IPS DF 4.7 (cell line): ENCODE measurements at regions not wholly inside any gene's neighbourhood (a gene's known extent, or its start where the extent isn't known, plus 50 kb on each side); places are given as distances from the start of the nearest gene placed in this dataset.

Experiments
- DNase-seq: peaks from one replicate; pipeline ENCODE4 v3.0.0-alpha.2; 2013; ENCODE audit warnings: low spot score; ENCODE audit errors: extremely low read depth

GRCh38 chr2:21427606-21428005 lies 303.8 kb downstream of the TDRD15 start:
- DNase-seq, result no peak

DNA sequence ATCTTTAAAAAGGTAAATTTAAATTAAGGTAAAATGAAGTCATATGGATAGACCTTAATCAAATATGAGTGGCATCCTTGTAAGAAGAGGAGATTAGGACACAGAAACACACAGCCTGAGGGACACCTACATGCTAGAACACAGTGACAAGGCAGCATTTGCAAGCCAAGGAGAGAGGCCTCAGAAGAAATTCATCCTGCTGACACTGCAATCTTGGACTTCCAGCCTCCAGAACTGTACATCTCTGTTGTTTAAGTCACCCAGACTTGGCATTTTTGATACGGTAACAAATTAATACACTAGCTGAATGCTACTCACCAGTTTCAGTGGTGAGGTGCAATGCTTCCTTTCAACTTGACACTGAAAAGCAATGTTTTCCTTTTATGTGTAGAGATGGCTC lies 305.0 kb downstream of the TDRD15 start:
- no peak for DNase-seq

DNA sequence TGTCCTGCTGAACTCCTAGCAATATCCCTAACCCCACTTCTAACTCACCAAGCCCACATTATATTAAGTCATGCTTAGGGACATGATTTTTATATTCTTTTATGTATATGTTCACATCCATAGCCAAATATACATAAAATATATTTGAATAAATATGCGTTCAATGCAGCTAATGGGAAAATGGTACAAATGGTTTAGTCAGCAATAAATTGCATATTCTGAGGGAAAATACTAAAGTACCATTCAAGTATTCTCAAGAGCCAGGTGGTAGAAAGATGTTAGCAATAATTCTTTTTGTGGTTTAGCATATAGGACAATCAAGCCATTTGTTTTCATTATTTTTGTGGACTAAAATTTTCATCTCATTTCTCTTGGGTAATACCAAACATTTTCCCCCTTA lies 306.0 kb downstream of the TDRD15 start:
- no peak for DNase-seq

GRCh38 chr2:21431078-21431477 lies 307.3 kb downstream of the TDRD15 start:
- DNase-seq, result no peak

DNA sequence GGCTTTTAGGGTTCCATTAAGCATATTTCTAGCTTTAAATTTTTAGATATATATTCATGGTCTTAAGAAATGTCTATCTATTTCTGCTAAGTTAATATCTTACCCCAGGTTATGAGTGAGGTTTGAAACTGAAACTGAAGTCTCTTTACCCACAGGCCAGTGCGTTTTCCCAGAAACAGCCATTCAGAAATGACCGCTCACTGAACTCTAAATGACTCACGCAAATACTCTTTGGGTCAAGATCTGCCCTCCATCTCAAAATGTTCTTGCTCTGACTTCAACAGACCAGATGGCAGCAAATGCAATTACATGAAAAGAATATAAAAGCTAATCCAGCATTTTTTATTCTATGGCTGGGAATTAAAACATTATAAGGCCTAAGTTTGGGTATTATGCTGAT lies 315.2 kb downstream of the TDRD15 start:
- DNase-seq, result no peak

DNA sequence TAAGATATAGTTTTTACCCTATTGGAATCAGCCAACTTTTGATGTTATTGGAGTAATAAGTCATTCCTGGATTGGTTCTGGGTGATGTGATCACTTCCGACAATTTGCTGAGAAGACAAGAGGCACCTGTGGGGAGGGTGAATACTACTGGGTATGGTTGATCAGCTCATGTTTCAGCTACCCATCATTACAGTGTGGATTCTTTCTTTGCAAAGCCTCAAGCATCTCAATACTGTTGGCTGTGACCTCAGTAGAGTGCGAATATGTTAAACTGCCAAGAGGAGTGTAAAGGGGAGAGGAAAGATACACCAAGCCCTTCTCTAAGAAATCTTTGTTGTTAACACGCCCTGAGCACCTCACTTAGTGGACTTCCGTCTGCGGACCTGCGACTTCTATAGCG lies 317.7 kb downstream of the TDRD15 start:
- no peak for DNase-seq

- no peak for DNase-seq
Measured at GRCh38 chr2:21443494-21444105, 319.8 kb downstream of the TDRD15 start.

DNA sequence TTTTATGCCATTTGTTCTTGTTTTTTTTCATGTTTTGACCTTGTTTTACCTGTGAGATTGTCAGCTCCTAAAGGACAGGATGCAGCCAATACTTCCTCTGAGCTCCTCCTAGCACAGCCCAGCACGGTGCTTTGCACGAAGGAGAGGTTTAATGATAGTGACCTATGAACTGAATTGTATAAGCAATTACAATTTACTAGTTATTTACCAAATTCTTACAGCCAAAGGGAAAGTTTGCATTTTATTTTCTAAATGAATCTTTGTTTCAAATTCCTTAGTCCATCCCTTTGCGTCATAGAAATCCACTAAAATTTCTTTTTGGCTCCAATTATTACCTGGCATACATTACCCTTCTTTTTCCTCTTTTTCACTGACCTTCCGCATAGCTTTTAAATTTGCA lies 326.1 kb downstream of the TDRD15 start:
- DNase-seq, result no peak

DNA sequence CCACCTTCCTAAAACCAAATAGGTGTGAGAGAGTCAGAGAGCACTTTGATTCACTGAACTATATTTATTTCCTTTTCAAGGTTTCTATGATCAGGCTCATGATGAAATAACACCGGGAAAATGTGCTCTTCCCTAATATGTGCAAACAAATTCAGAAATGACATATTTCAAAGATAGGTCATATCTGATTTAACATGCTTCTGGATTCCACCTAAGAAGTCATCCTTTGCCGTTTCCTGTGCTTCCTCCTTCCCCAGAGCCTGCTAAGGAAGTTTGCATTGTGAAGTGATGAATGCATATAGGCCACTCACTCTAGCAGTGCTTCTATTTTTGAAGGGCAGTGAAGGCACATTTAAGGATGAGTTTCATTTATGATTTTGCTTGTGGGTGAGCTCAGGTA lies 327.6 kb downstream of the TDRD15 start:
- DNase-seq, result no peak

- DNase-seq, result no peak
Measured at GRCh38 chr2:21452263-21452662, 328.5 kb downstream of the TDRD15 start.

- DNase-seq, result no peak
Measured at GRCh38 chr2:21452678-21453077, 328.9 kb downstream of the TDRD15 start.

GRCh38 chr2:21453723-21454450 lies 330.1 kb downstream of the TDRD15 start:
- DNase-seq, result no peak

- DNase-seq, result no peak
Measured at GRCh38 chr2:21454839-21455238, 331.1 kb downstream of the TDRD15 start.

GRCh38 chr2:21461754-21462240 lies 338.0 kb downstream of the TDRD15 start:
- no peak for DNase-seq

- no peak for DNase-seq
Measured at GRCh38 chr2:21466341-21466927, 342.7 kb downstream of the TDRD15 start.

DNA sequence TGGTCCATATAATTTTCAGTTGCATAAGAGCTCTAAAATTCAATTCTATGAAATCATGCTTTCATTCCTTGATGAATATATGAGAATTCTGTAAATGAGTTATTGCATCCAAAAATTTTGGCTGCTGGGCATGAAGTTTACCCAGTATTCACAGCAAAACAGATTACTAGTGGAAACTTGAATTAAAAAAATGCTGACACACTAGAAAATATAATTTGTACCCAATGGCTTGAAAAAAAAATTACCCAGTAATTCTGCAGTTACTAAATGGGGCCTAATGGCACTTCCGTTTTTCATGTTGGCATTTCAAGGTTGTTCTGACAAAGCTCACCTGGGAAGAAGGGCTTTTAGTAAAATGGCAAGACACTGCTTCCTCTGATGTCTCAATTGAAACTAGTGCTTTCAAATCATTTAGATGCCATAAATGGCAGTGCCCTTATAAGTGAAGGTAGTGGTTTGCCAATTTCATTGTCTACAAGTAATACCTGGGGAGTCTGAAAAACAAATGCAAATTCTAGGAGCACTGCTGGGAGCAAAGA lies 343.6 kb downstream of the TDRD15 start:
- DNase-seq, result no peak

GRCh38 chr2:21467910-21468309 lies 344.1 kb downstream of the TDRD15 start:
- DNase-seq, result no peak

DNA sequence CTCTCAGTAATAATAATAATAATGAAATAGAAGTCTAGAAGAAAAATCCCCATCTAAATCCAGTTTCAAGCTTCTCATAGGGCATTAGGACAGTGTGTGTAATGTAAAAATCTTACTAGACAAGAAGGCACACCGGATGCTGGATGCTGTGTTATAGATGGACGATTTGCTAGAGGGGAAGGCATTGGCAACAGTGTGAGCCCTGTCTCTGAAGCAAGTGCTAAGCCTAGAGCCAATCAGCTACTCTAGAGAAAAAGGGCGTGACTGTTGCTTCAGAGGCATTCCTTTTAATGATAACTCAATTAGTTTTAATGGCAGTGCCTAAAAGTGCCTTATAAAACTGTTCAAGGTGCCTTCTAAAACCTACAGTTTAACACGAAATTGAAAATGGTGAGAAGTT lies 344.9 kb downstream of the TDRD15 start:
- DNase-seq, result no peak

GRCh38 chr2:21469158-21469557 lies 345.4 kb downstream of the TDRD15 start:
- DNase-seq, result no peak

- DNase-seq, result no peak
Measured at GRCh38 chr2:21469564-21469963, 345.8 kb downstream of the TDRD15 start.

DNA sequence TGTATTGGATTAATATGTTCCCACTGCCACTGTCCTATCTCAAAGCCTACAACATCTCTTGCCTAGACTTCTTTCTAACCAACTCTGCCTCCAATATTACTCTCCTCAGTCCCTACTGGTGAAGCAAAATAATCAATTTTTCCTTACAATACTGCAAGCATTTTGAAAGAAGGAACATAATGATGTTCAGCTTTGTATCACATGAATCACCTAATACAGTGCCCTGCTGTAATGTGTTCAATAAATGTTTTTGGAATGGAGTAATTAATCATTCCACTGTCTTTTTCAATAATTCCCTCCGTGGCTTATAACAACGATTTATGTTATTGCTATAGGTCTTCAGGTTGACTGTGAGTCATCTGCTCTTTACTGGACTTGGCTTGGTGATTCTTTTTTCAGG lies 356.4 kb downstream of the TDRD15 start:
- no peak for DNase-seq

DNA sequence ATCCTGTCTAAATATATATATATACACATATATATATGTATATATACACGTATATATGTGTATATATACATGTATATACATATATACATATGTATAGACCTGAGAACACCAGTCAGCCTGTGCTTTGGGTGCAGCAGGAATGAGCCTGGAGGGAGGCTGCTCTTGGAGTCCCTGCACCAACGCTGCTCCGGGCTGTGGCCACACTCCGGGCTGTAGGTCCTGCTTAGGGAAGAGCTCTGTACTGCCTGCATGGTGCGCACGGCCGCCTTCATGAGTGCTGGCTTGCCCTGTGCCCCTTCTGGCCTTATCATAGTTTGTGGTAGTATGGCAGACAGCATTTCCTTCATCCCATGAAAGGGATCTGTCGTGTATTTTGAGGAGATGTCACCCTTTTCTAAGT lies 360.9 kb downstream of the TDRD15 start:
- no peak for DNase-seq

- no peak for DNase-seq
Measured at GRCh38 chr2:21486445-21486844, 362.7 kb downstream of the TDRD15 start.
